ENCODE measurements at regions not wholly inside any gene's neighbourhood (a gene's known extent, or its start where the extent isn't known, plus 50 kb on each side); places are given as distances from the start of the nearest gene placed in this dataset.

DNA sequence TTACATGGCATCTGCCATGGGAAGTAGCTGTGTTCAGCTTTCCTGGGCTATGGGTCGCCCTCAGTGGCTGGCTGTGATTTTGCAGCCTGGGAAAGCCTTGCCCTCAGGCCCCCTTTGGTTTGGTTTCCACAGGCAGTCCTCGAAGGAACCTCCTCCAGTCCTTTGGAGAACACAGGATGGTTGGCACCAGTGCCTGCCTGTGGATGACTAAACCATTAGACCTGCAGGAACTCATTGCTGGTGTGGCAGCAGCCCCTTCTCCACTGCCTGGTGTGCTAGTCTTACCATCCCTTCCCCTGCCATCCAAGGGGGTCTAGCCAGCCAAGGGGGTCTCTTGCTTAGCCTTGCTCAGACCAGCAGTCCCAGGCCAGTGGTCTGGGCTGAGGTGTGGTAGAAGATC is 71.4 kb upstream of the PJA1 start (continued):
- TF ChIP-seq, protein P1, sequence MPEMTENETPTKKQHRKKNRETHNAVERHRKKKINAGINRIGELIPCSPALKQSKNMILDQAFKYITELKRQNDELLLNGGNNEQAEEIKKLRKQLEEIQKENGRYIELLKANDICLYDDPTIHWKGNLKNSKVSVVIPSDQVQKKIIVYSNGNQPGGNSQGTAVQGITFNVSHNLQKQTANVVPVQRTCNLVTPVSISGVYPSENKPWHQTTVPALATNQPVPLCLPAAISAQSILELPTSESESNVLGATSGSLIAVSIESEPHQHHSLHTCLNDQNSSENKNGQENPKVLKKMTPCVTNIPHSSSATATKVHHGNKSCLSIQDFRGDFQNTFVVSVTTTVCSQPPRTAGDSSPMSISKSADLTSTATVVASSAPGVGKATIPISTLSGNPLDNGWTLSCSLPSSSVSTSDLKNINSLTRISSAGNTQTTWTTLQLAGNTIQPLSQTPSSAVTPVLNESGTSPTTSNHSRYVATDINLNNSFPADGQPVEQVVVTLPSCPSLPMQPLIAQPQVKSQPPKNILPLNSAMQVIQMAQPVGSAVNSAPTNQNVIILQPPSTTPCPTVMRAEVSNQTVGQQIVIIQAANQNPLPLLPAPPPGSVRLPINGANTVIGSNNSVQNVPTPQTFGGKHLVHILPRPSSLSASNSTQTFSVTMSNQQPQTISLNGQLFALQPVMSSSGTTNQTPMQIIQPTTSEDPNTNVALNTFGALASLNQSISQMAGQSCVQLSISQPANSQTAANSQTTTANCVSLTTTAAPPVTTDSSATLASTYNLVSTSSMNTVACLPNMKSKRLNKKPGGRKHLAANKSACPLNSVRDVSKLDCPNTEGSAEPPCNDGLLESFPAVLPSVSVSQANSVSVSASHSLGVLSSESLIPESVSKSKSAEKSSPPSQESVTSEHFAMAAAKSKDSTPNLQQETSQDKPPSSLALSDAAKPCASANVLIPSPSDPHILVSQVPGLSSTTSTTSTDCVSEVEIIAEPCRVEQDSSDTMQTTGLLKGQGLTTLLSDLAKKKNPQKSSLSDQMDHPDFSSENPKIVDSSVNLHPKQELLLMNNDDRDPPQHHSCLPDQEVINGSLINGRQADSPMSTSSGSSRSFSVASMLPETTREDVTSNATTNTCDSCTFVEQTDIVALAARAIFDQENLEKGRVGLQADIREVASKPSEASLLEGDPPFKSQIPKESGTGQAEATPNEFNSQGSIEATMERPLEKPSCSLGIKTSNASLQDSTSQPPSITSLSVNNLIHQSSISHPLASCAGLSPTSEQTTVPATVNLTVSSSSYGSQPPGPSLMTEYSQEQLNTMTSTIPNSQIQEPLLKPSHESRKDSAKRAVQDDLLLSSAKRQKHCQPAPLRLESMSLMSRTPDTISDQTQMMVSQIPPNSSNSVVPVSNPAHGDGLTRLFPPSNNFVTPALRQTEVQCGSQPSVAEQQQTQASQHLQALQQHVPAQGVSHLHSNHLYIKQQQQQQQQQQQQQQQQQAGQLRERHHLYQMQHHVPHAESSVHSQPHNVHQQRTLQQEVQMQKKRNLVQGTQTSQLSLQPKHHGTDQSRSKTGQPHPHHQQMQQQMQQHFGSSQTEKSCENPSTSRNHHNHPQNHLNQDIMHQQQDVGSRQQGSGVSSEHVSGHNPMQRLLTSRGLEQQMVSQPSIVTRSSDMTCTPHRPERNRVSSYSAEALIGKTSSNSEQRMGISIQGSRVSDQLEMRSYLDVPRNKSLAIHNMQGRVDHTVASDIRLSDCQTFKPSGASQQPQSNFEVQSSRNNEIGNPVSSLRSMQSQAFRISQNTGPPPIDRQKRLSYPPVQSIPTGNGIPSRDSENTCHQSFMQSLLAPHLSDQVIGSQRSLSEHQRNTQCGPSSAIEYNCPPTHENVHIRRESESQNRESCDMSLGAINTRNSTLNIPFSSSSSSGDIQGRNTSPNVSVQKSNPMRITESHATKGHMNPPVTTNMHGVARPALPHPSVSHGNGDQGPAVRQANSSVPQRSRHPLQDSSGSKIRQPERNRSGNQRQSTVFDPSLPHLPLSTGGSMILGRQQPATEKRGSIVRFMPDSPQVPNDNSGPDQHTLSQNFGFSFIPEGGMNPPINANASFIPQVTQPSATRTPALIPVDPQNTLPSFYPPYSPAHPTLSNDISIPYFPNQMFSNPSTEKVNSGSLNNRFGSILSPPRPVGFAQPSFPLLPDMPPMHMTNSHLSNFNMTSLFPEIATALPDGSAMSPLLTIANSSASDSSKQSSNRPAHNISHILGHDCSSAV (CRISPR knock-in tag; IDR thresholded peaks at IDR 0.05; ENCODE audit: borderline replicate concordance), result no peak
- TF ChIP-seq ZNF451 (CRISPR knock-in tag; IDR thresholded peaks at IDR 0.05) (no peak), ESRRA (CRISPR knock-in tag; IDR thresholded peaks at IDR 0.05; ENCODE audit: low read depth) (no peak), MYC (CRISPR knock-in tag; IDR thresholded peaks at IDR 0.05; ENCODE audit: borderline replicate concordance) (no peak), SP1 (IDR thresholded peaks at IDR 0.05) (no peak), SP1 (CRISPR knock-in tag; IDR thresholded peaks at IDR 0.05) (no peak), SNAI1 (CRISPR knock-in tag; IDR thresholded peaks at IDR 0.05; ENCODE audit: borderline replicate concordance) (no peak)
- TF ChIP-seq, protein P2, sequence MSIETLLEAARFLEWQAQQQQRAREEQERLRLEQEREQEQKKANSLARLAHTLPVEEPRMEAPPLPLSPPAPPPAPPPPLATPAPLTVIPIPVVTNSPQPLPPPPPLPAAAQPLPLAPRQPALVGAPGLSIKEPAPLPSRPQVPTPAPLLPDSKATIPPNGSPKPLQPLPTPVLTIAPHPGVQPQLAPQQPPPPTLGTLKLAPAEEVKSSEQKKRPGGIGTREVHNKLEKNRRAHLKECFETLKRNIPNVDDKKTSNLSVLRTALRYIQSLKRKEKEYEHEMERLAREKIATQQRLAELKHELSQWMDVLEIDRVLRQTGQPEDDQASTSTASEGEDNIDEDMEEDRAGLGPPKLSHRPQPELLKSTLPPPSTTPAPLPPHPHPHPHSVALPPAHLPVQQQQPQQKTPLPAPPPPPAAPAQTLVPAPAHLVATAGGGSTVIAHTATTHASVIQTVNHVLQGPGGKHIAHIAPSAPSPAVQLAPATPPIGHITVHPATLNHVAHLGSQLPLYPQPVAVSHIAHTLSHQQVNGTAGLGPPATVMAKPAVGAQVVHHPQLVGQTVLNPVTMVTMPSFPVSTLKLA (IDR thresholded peaks at IDR 0.05), result no peak

Measured in HepG2 (cell line).